A549 (cell line): ENCODE measurements at regions not wholly inside any gene's neighbourhood (a gene's known extent, or its start where the extent isn't known, plus 50 kb on each side); places are given as distances from the start of the nearest gene placed in this dataset.

ENCODE experiments used
- ATAC-seq, 2 experiments: fragments of 200-7000 bp in 1 of 2; fragments of >200 bp in 1 of 2; cut with Nextera tagmentation in 1 of 2; cut with Tn5 transposase in 1 of 2; 3 replicates each; pipeline versions ENCODE4 v1.8.0 to v1.9.1; 2018 to 2020; ENCODE audit warnings: mild to moderate bottlenecking in 1 of 2, moderate library complexity in 1 of 2
- CTCF ChIA-PET: fragments of 300-600 bp; sonication (Branson Sonifier 250); formaldehyde crosslinking; extraction: SDS; loops from one replicate; lab custom pipeline; 2021; ENCODE audit warnings: antibody characterized with exemption, inconsistent platforms; lab: Yijun Ruan, JAX
- POLR2A ChIA-PET: fragments of 350-600 bp; formaldehyde crosslinking; extraction: SDS; loops from one replicate; lab custom pipeline; 2021; ENCODE audit warnings: antibody characterized with exemption, inconsistent platforms; lab: Yijun Ruan, JAX
- DNase-seq, 2 experiments: peaks; one replicate each; pipeline versions ENCODE4 v3.0.0 to v3.0.0-alpha.2; 2011 to 2016; ENCODE audit warnings: low read depth in 1 of 2, low spot score in 1 of 2
- FAIRE-seq: peaks from 2 replicates; lab custom pipeline; 2011; peaks lifted over from hg19 to GRCh38; lab: Jason Lieb, UNC
- H3K27ac ChIP-seq, 2 experiments: fragments of >200 bp; sonication (Bioruptor Twin); formaldehyde crosslinking; 3 replicates each; pipeline ENCODE4 v1.5.1; 2016 to 2017
- H3K4me1 ChIP-seq: fragments of >200 bp; sonication (Bioruptor Twin); formaldehyde crosslinking; 3 replicates; pipeline ENCODE4 v1.6.1; 2016
- H3K4me2 ChIP-seq: fragments of >200 bp; sonication (Bioruptor Twin); formaldehyde crosslinking; 3 replicates; pipeline ENCODE4 v1.6.1; 2016
- H3K4me3 ChIP-seq: fragments of >200 bp; sonication (Bioruptor Twin); formaldehyde crosslinking; 3 replicates; pipeline ENCODE4 v1.5.1; 2016
- H3K9me3 ChIP-seq: fragments of >200 bp; sonication (Bioruptor Twin); formaldehyde crosslinking; 3 replicates; pipeline ENCODE4 v1.6.1; 2016
- CEBPB ChIP-seq, 2 experiments: fragments of >200 bp in 1 of 2; sonication (Bioruptor Twin) in 1 of 2; formaldehyde crosslinking in 1 of 2; IDR thresholded peaks; 2 replicates each; pipeline ENCODE4 v1.6.1; 2012 to 2016
- EHMT2 ChIP-seq: fragments of 200-600 bp; sonication (generic); IDR thresholded peaks from 2 replicates; pipeline ENCODE4 v1.6.1; 2016; ENCODE audit warnings: antibody characterized with exemption, low read depth, mild to moderate bottlenecking, moderate library complexity
- ESRRA ChIP-seq: fragments of 150-350 bp; IDR thresholded peaks from 2 replicates; pipeline ENCODE4 v1.6.1; 2014; ENCODE audit warnings: mild to moderate bottlenecking, low read length, borderline replicate concordance
- GATA3 ChIP-seq: IDR thresholded peaks from 2 replicates; pipeline ENCODE4 v1.6.1; 2012; ENCODE audit warnings: borderline replicate concordance
- HDAC2 ChIP-seq: fragments of 200-600 bp; sonication (generic); IDR thresholded peaks from 2 replicates; pipeline ENCODE4 v1.6.1; 2016
- JUNB ChIP-seq: fragments of >200 bp; sonication (Bioruptor Twin); formaldehyde crosslinking; IDR thresholded peaks from 2 replicates; pipeline ENCODE4 v1.6.1; 2016
- NFE2L2 ChIP-seq: fragments of 150-350 bp; conservative IDR thresholded peaks from 2 replicates; pipeline ENCODE4 v1.6.1; 2014; ENCODE audit warnings: low read length
- PHF8 ChIP-seq: fragments of 200-600 bp; sonication (generic); IDR thresholded peaks from 2 replicates; pipeline ENCODE4 v1.6.1; 2016; ENCODE audit warnings: low read depth, mild to moderate bottlenecking, antibody characterized with exemption, moderate library complexity, borderline replicate concordance
- POLR2A ChIP-seq: IDR thresholded peaks from 2 replicates; pipeline ENCODE4 v1.6.1; 2012; ENCODE audit warnings: mild to moderate bottlenecking, low read length
- POLR2AphosphoS2 ChIP-seq: conservative IDR thresholded peaks from 2 replicates; pipeline ENCODE4 v1.6.1; 2012; ENCODE audit warnings: low read length, improper control_type of control experiment, inconsistent platforms
- RAD21 ChIP-seq, 2 experiments: fragments of >200 bp in 1 of 2; sonication (Bioruptor Twin) in 1 of 2; formaldehyde crosslinking in 1 of 2; IDR thresholded peaks in 1 of 2; conservative IDR thresholded peaks in 1 of 2; 2 replicates in 1 of 2; 3 replicates in 1 of 2; pipeline ENCODE4 v1.6.1; 2012 to 2018; ENCODE audit warnings: inconsistent platforms in 1 of 2
- RARB ChIP-seq: fragments of 250-450 bp; sonication (Bioruptor Pico); IDR thresholded peaks from 2 replicates; pipeline ENCODE4 v1.8.0; 2021; ENCODE audit warnings: mild to moderate bottlenecking, moderate library complexity
- RCOR1 ChIP-seq: fragments of 150-350 bp; IDR thresholded peaks from 2 replicates; pipeline ENCODE4 v1.6.1; 2014; ENCODE audit warnings: antibody characterized with exemption, low read length, low read depth
- RFX5 ChIP-seq: fragments of 450-650 bp; IDR thresholded peaks from 2 replicates; pipeline ENCODE4 v1.7.1; 2014; ENCODE audit warnings: antibody characterized with exemption, mild to moderate bottlenecking, moderate library complexity
- RNF2 ChIP-seq: fragments of 200-600 bp; sonication (generic); IDR thresholded peaks from 2 replicates; pipeline ENCODE4 v1.6.1; 2016; ENCODE audit warnings: low read depth, mild to moderate bottlenecking, antibody characterized with exemption, moderate library complexity, borderline replicate concordance
- SMC3 ChIP-seq: fragments of >200 bp; sonication (Bioruptor Twin); formaldehyde crosslinking; IDR thresholded peaks from 3 replicates; pipeline ENCODE4 v1.6.1; 2018; ENCODE audit warnings: inconsistent platforms
- SREBF2 ChIP-seq: fragments of 450-650 bp; IDR thresholded peaks from 2 replicates; pipeline ENCODE4 v1.6.1; 2014; ENCODE audit warnings: mild to moderate bottlenecking, moderate library complexity
- TFCP2L1 ChIP-seq: fragments of 250-450 bp; sonication (Bioruptor Pico); IDR thresholded peaks from 2 replicates; pipeline ENCODE4 v1.5.0; 2021; ENCODE audit warnings: mild to moderate bottlenecking
- ZNF302 ChIP-seq: fragments of 250-450 bp; sonication (Bioruptor Pico); IDR thresholded peaks from 2 replicates; pipeline ENCODE4 v1.9.0; 2021; ENCODE audit warnings: inconsistent platforms, mild to moderate bottlenecking, moderate library complexity
- ZSCAN20 ChIP-seq: fragments of 250-450 bp; sonication (Bioruptor Pico); IDR thresholded peaks from 2 replicates; pipeline ENCODE4 v1.8.0; 2022; ENCODE audit warnings: mild to moderate bottlenecking, moderate library complexity
- WGBS: methylation state at CpG from one replicate; pipeline ENCODE4 v1.1.6; 2017; ENCODE audit errors: missing lambda C conversion rate; 5-methylcytosine and 5-hydroxymethylcytosine counted together
- TF ChIP-seq, protein P1 (sequence below): fragments of 450-650 bp; IDR thresholded peaks from 2 replicates; pipeline ENCODE4 v1.6.1; 2014; ENCODE audit warnings: antibody characterized with exemption
- TF ChIP-seq, protein P2 (sequence below): fragments of >200 bp; sonication (Bioruptor Twin); formaldehyde crosslinking; IDR thresholded peaks from 3 replicates; pipeline ENCODE4 v1.5.1; 2016
- TF ChIP-seq, protein P3 (sequence below): fragments of 250-450 bp; sonication (Bioruptor Pico); IDR thresholded peaks from 2 replicates; pipeline ENCODE4 v1.5.0; 2020; ENCODE audit warnings: low read depth, mild to moderate bottlenecking, moderate library complexity

DNA sequence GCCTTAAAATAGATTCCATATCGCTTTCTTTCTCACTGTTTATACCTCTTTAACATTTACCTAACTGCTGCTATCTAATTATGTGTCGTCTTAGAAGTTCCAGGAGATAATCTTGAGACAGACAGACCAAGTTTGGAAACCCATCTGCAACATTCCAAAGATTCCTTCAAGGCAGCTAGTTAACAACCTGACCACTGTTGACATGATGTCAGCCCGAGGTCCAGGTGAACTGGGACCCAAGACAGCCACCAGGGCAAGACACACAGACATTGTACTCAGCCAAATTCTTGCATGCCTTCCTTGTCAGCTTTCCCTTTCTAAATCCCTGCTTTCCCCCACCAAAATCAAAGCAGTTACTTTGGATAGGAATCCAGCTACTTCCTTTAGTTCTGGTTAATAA, 1476.5 kb upstream of the PRR20A start:
- H3K4me1 ChIP-seq = no peaks in the 10 kb centered on the region
- H3K4me3 ChIP-seq = no peak overlapping the region
- ATAC-seq (no peak), DNase-seq (no peak), FAIRE-seq (no peak)
- H3K9me3 ChIP-seq = no peaks in the 10 kb centered on the region
- ChIA-PET CTCF (interaction anchor here (0.6 kb wide), 1 partner anchor 178 kb away, joined by 3 read pairs; no protein-coding TSS in a partner anchor), POLR2A (no interaction called here)
- TF ChIP-seq RARB (CRISPR knock-in tag) (no peak), NFE2L2 (no peak), RAD21 (conservative IDR thresholded peaks at IDR 0.05 in 1 of 2, IDR thresholded peaks at IDR 0.05 in 1 of 2) (no peak), RCOR1 (no peak), RNF2 (no peak), TFCP2L1 (CRISPR knock-in tag) (no peak)
- TF ChIP-seq, protein P1, sequence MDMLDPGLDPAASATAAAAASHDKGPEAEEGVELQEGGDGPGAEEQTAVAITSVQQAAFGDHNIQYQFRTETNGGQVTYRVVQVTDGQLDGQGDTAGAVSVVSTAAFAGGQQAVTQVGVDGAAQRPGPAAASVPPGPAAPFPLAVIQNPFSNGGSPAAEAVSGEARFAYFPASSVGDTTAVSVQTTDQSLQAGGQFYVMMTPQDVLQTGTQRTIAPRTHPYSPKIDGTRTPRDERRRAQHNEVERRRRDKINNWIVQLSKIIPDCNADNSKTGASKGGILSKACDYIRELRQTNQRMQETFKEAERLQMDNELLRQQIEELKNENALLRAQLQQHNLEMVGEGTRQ = no peak
- H3K4me2 ChIP-seq = no peak overlapping the region
- H3K27ac ChIP-seq = no peak overlapping the region
- 2% methylated on average over 3 of the region's 3 CpGs for WGBS

DNA sequence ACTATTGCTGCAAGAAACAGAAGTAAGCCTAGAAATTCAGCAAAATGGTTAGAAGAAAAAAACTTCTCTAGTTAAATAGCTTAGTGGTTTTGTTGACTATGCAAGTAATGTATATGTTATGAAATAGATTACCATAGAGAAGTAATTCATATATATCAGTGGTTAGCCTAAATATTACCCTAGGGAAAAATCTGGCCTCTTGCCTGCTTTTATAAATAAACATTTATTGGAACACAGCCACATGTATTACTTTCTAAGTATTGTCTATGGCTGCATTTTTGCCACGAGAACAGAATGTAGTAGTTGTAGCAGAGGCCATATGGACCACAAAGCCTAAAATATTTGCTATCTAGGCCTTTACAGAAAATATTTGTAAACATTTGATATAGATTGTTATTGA, 1471.7 kb upstream of the PRR20A start:
- FAIRE-seq = no peak

DNA sequence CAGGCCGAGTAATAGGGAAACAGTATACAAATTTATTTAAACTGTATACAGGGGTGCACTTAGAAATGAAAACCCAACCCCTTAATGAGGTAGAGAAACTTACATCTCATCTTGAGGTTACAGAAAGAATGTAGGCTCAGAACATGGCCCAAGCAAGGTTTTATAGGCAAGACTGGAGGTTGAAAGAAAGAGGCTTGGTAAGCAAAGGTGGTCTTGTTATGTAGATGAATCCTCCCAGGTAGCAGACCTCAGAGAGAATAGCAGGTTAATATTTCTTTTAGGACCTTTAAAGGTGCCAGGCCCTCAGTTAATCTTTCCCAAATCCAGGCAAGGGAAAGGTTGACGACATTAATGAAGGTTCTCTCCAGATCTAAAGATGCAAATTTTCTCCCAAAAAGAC, 1466.8 kb upstream of the PRR20A start:
- Histone ChIP-seq H3K9me3 (no peaks in the 10 kb centered on the region), H3K4me1 (no peaks in the 10 kb centered on the region), H3K27ac (no peak overlapping the region), H3K4me2 (no peak overlapping the region), H3K4me3 (no peak overlapping the region)
- CTCF ChIA-PET = no interaction called here
- WGBS = 0% methylated on average over 2 of the region's 2 CpGs
- TF ChIP-seq CEBPB (IDR thresholded peaks at IDR 0.05) (no peak), POLR2AphosphoS2 (no peak), SREBF2 (no peak), ZNF302 (CRISPR knock-in tag) (no peak), RFX5 (no peak), POLR2A (no peak), PHF8 (no peak), JUNB (no peak), GATA3 (no peak)
- TF ChIP-seq, protein P2, sequence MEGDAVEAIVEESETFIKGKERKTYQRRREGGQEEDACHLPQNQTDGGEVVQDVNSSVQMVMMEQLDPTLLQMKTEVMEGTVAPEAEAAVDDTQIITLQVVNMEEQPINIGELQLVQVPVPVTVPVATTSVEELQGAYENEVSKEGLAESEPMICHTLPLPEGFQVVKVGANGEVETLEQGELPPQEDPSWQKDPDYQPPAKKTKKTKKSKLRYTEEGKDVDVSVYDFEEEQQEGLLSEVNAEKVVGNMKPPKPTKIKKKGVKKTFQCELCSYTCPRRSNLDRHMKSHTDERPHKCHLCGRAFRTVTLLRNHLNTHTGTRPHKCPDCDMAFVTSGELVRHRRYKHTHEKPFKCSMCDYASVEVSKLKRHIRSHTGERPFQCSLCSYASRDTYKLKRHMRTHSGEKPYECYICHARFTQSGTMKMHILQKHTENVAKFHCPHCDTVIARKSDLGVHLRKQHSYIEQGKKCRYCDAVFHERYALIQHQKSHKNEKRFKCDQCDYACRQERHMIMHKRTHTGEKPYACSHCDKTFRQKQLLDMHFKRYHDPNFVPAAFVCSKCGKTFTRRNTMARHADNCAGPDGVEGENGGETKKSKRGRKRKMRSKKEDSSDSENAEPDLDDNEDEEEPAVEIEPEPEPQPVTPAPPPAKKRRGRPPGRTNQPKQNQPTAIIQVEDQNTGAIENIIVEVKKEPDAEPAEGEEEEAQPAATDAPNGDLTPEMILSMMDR = no peak
- ATAC-seq (no peak), DNase-seq (no peak), FAIRE-seq (no peak)
- POLR2A ChIA-PET = no interaction called here

More for the DNA sequence above, 1471.7 kb upstream of the PRR20A start:
- DNase-seq = no peak
- ATAC-seq = no peak
- 3% methylated on average over 1 of the region's 1 CpG for WGBS
- no peak overlapping the region for H3K4me3 ChIP-seq
- no peak overlapping the region for H3K4me2 ChIP-seq
- POLR2A ChIA-PET = no interaction called here
- no peaks in the 10 kb centered on the region for H3K4me1 ChIP-seq
- H3K9me3 ChIP-seq = no peaks in the 10 kb centered on the region
- CTCF ChIA-PET = no interaction called here
- H3K27ac ChIP-seq = no peak overlapping the region
- TF ChIP-seq EHMT2 (no peak), JUNB (no peak), ESRRA (no peak), NFE2L2 (no peak), SMC3 (no peak), SREBF2 (no peak), HDAC2 (no peak), POLR2AphosphoS2 (no peak), GATA3 (no peak), PHF8 (no peak), ZSCAN20 (CRISPR knock-in tag) (no peak)
- TF ChIP-seq, protein P3, sequence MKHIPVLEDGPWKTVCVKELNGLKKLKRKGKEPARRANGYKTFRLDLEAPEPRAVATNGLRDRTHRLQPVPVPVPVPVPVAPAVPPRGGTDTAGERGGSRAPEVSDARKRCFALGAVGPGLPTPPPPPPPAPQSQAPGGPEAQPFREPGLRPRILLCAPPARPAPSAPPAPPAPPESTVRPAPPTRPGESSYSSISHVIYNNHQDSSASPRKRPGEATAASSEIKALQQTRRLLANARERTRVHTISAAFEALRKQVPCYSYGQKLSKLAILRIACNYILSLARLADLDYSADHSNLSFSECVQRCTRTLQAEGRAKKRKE (CRISPR knock-in tag) = no peak
